HCT116 (cell line): ENCODE measurements at regions not wholly inside any gene's neighbourhood (a gene's known extent, or its start where the extent isn't known, plus 50 kb on each side); places are given as distances from the start of the nearest gene placed in this dataset.

ENCODE experiments used
- ATAC-seq: fragments of 200-7000 bp; cut with Tn5 transposase; 2 replicates; pipeline ENCODE4 v1.9.1; 2020; ENCODE audit warnings: mild to moderate bottlenecking, moderate library complexity
- BruUV-seq: library from RNA; stranded (reverse); fragments of 400-500 nt; replicated peaks from 2 replicates; lab custom pipeline; 2021; lab: Mats Ljungman, UMichigan
- CTCF ChIA-PET: fragments of 300-600 bp; sonication (Branson Sonifier 250); formaldehyde crosslinking; loops from one replicate; lab custom pipeline; 2021; ENCODE audit warnings: antibody characterized with exemption; lab: Charles Lee
- POLR2A ChIA-PET: fragments of 300-600, 350-600 bp; sonication (Branson Sonifier 250); formaldehyde crosslinking; loops from one replicate; lab custom pipeline; 2021; ENCODE audit warnings: antibody characterized with exemption; lab: Charles Lee
- RAD21 ChIA-PET, 2 experiments: fragments of 300-600 bp; sonication (Branson Sonifier 250); formaldehyde crosslinking; loops; one replicate each; lab custom pipeline; 2023; ENCODE audit warnings: low total read pairs in 2 of 2; ENCODE audit not compliant: uncharacterized antibody in 2 of 2, unreplicated experiment in 2 of 2, low non-redundant PET in 1 of 2; lab: Charles Lee
- DNase-seq: peaks from one replicate; pipeline ENCODE4 v3.0.0-alpha.2; 2010; ENCODE audit warnings: low read depth, low spot score
- H2AFZ ChIP-seq: fragments of 200-600 bp; shearing (Covaris generic), sonication (generic); 2 replicates; pipeline ENCODE4 v1.6.1; 2017; ENCODE audit warnings: low read depth, mixed run types, mixed read lengths, antibody characterized with exemption, low read length; ENCODE audit not compliant: poor library complexity, severe bottlenecking
- H3K27ac ChIP-seq: 2 replicates; pipeline ENCODE4 v1.5.1; 2012; ENCODE audit warnings: low read depth, low read length
- H3K27me3 ChIP-seq: fragments of 200-600 bp; sonication (generic); 2 replicates; pipeline ENCODE4 v1.6.1; 2016; ENCODE audit warnings: mixed run types, low read length, mixed read lengths; ENCODE audit not compliant: insufficient read depth
- H3K36me3 ChIP-seq, 2 experiments: fragments of 200-500 bp in 1 of 2; fragments of 200-600 bp in 1 of 2; sonication (Bioruptor generic) in 1 of 2; sonication (generic) in 1 of 2; 2 replicates each; pipeline versions ENCODE4 v1.5.1 to v1.6.1; 2014 to 2016; ENCODE audit warnings: low read length in 2 of 2, inconsistent platforms in 1 of 2, mixed read lengths in 1 of 2, mixed run types in 1 of 2; ENCODE audit not compliant: insufficient read depth in 2 of 2, control insufficient read depth in 1 of 2
- H3K4me1 ChIP-seq, 2 experiments: fragments of 200-600 bp in 1 of 2; sonication (generic) in 1 of 2; 2 replicates each; pipeline versions ENCODE4 v1.5.1 to v1.6.1; 2012 to 2017; ENCODE audit warnings: low read length in 2 of 2, inconsistent platforms in 1 of 2, mild to moderate bottlenecking in 1 of 2, mixed read lengths in 1 of 2, mixed run types in 1 of 2, moderate library complexity in 1 of 2; ENCODE audit not compliant: insufficient read depth in 2 of 2, control insufficient read depth in 1 of 2
- H3K4me2 ChIP-seq: fragments of 200-600 bp; sonication (generic); 2 replicates; pipeline ENCODE4 v1.6.1; 2017; ENCODE audit warnings: mixed run types, low read length, mixed read lengths
- H3K4me3 ChIP-seq, 2 experiments: fragments of 200-600 bp in 1 of 2; sonication (generic) in 1 of 2; replicated peaks in 1 of 2; 2 replicates each; pipeline ENCODE4 v1.5.1; 2011 to 2016; ENCODE audit warnings: low read length in 2 of 2, control low read depth in 1 of 2, low read depth in 1 of 2, mild to moderate bottlenecking in 1 of 2, mixed read lengths in 1 of 2, mixed run types in 1 of 2
- H3K79me2 ChIP-seq: fragments of 200-600 bp; sonication (generic); 2 replicates; pipeline ENCODE4 v1.6.1; 2017; ENCODE audit warnings: mild to moderate bottlenecking, mixed run types, low read length, moderate library complexity, mixed read lengths; ENCODE audit not compliant: insufficient read depth
- H3K9ac ChIP-seq: fragments of 200-600 bp; sonication (generic); 2 replicates; pipeline ENCODE4 v1.6.1; 2016; ENCODE audit warnings: low read length, mixed read lengths
- H3K9me2 ChIP-seq: fragments of 200-600 bp; sonication (generic), shearing (Covaris generic); 2 replicates; pipeline ENCODE4 v1.6.1; 2017; ENCODE audit warnings: mixed run types, mild to moderate bottlenecking, moderate library complexity; ENCODE audit not compliant: insufficient read depth
- H3K9me3 ChIP-seq, 2 experiments: fragments of 200-500 bp in 1 of 2; fragments of 200-600 bp in 1 of 2; sonication (Bioruptor generic) in 1 of 2; sonication (generic) in 1 of 2; 2 replicates each; pipeline ENCODE4 v1.6.1; 2014 to 2017; ENCODE audit warnings: low read length in 2 of 2, mixed read lengths in 2 of 2, inconsistent platforms in 1 of 2, low read depth in 1 of 2, mild to moderate bottlenecking in 1 of 2, mixed run types in 1 of 2, moderate library complexity in 1 of 2; ENCODE audit not compliant: control insufficient read depth in 1 of 2, insufficient read depth in 1 of 2
- H4K20me1 ChIP-seq: fragments of 200-600 bp; sonication (generic), shearing (Covaris generic); 2 replicates; pipeline ENCODE4 v1.6.1; 2017; ENCODE audit warnings: mixed run types, mild to moderate bottlenecking, moderate library complexity; ENCODE audit not compliant: insufficient read depth
- CBX3 ChIP-seq: IDR thresholded peaks from 2 replicates; pipeline ENCODE4 v1.6.1; 2012; ENCODE audit warnings: low read depth
- CEBPB ChIP-seq: IDR thresholded peaks from 2 replicates; pipeline ENCODE4 v1.6.1; 2012; ENCODE audit warnings: low read depth
- EGR1 ChIP-seq: IDR thresholded peaks from 2 replicates; pipeline ENCODE4 v1.6.1; 2012; ENCODE audit warnings: low read depth
- ELF1 ChIP-seq: IDR thresholded peaks from 2 replicates; pipeline ENCODE4 v1.6.1; 2012; ENCODE audit warnings: low read depth, borderline replicate concordance
- EZH2 ChIP-seq: fragments of 200-600 bp; sonication (generic); IDR thresholded peaks from 2 replicates; pipeline ENCODE4 v1.6.1; 2017; ENCODE audit warnings: antibody characterized with exemption, mixed run types
- EZH2phosphoT487 ChIP-seq: fragments of 200-600 bp; IDR thresholded peaks from 2 replicates; pipeline ENCODE4 v1.6.1; 2018; ENCODE audit warnings: antibody characterized with exemption, borderline replicate concordance
- FOSL1 ChIP-seq: IDR thresholded peaks from 2 replicates; pipeline ENCODE4 v1.6.1; 2012; ENCODE audit warnings: low read depth
- POLR2A ChIP-seq: IDR thresholded peaks from 2 replicates; pipeline ENCODE4 v1.7.0; 2011; ENCODE audit warnings: borderline replicate concordance; ENCODE audit not compliant: insufficient read depth, insufficient read length; ENCODE audit errors: extremely low read depth
- POLR2AphosphoS5 ChIP-seq: IDR thresholded peaks from 2 replicates; pipeline ENCODE4 v1.6.1; 2011; ENCODE audit warnings: mild to moderate bottlenecking, low read depth, low read length, moderate library complexity
- RAD21 ChIP-seq: IDR thresholded peaks from 2 replicates; pipeline ENCODE4 v1.6.1; 2012; ENCODE audit warnings: low read depth, mild to moderate bottlenecking
- SIN3A ChIP-seq: IDR thresholded peaks from 2 replicates; pipeline ENCODE4 v1.6.1; 2012; ENCODE audit warnings: low read depth
- SP1 ChIP-seq: IDR thresholded peaks from 2 replicates; pipeline ENCODE4 v1.6.1; 2012; ENCODE audit warnings: low read depth
- SRF ChIP-seq: IDR thresholded peaks from 2 replicates; pipeline ENCODE4 v1.6.1; 2012; ENCODE audit warnings: low read depth
- YY1 ChIP-seq: IDR thresholded peaks from 2 replicates; pipeline ENCODE4 v1.6.1; 2011; ENCODE audit warnings: low read length, low read depth, moderate library complexity, mild to moderate bottlenecking; ENCODE audit not compliant: insufficient replicate concordance; ENCODE audit errors: extremely low read depth
- ZFX ChIP-seq: fragments of 450-650 bp; IDR thresholded peaks from 2 replicates; pipeline ENCODE4 v1.6.1; 2017
- ZNF274 ChIP-seq: fragments of 200-500 bp; sonication (Bioruptor generic); IDR thresholded peaks from 2 replicates; pipeline ENCODE4 v1.6.1; 2014; ENCODE audit warnings: mild to moderate bottlenecking, low read depth, low read length, inconsistent platforms
- intact Hi-C: fragments of 100-400 bp; cut with micrococcal nuclease; formaldehyde crosslinking; loops from 2 replicates; pipeline ENCODE4 v1.10.0; 2022
- TF ChIP-seq, protein P1 (sequence below): IDR thresholded peaks from 2 replicates; pipeline ENCODE4 v1.6.1; 2012
- TF ChIP-seq, protein P2 (sequence below): IDR thresholded peaks from 2 replicates; pipeline ENCODE4 v1.6.1; 2011; ENCODE audit warnings: mild to moderate bottlenecking, low read length, moderate library complexity; ENCODE audit not compliant: insufficient replicate concordance; ENCODE audit errors: extremely low read depth
- TF ChIP-seq, protein P3 (sequence below): IDR thresholded peaks from 2 replicates; pipeline ENCODE4 v1.6.1; 2012; ENCODE audit warnings: low read depth
- TF ChIP-seq, protein P4 (sequence below): IDR thresholded peaks from 2 replicates; pipeline ENCODE4 v1.6.1; 2012
- TF ChIP-seq, protein P5 (sequence below), 3 experiments: fragments of 200-600 bp in 1 of 3; sonication (generic) in 1 of 3; IDR thresholded peaks in 2 of 3; conservative IDR thresholded peaks in 1 of 3; 2 replicates each; pipeline ENCODE4 v1.5.1; 2012 to 2017; ENCODE audit warnings: low read depth in 2 of 3, low read length in 2 of 3, antibody characterized with exemption in 1 of 3, borderline replicate concordance in 1 of 3, control low read depth in 1 of 3, mild to moderate bottlenecking in 1 of 3, mixed read lengths in 1 of 3, mixed run types in 1 of 3, moderate library complexity in 1 of 3; ENCODE audit not compliant: insufficient read depth in 1 of 3

DNA sequence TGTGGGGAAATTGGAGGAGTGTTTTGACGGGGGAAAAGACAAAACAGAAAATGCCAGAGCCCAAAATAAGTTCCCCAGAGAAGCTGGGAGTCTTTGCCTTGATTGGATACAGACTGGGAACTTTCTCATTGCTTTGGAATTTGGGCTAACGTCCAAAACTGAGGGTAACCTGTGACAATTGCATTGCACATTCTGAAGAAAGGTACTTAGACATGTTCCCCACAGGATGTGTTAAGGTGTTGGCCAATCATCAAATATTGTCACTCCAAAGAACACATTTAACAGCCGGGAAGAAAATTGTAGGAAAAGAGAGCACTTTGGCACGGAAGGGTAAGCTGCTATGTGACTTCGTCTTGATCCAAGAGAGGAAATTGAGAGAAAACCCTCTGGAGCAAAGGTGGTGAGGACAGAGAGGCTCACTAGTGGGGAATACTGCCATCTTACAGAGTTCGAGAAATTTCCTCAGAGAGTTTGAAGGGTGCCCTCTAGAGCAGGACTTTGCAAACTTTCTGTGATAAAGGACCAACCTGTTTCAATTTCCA, 619.5 kb upstream of the TBL1XR1 start:
- peak; percentile 87 for ATAC-seq
- ChIA-PET CTCF (no interaction called here), POLR2A (no interaction called here), RAD21 (no interaction called here)
- H3K4me3 ChIP-seq, result 0 out of 4 replicates have a peak overlapping the region, but pooled peaks of 1 of the 2 experiments have one; percentile 0
- H3K79me2 ChIP-seq, result no peaks in the 10 kb centered on the region
- no peaks in the 10 kb centered on the region for H3K27me3 ChIP-seq
- peak overlapping the region; percentile 54 for H3K4me2 ChIP-seq
- no peaks in the 10 kb centered on the region for H3K36me3 ChIP-seq
- peak; percentile 44 for DNase-seq
- H3K9ac ChIP-seq, result no peak overlapping the region
- no TSS peak for BruUV-seq
- peak overlapping the region; percentile 100 for H2AFZ ChIP-seq
- H4K20me1 ChIP-seq, result no peaks in the 10 kb centered on the region
- H3K4me1 ChIP-seq, result peaks cover 8 to 15% of the 10 kb centered on the region in 2 experiments; a peak in 3 of 4 replicates
- no peaks in the 10 kb centered on the region for H3K9me2 ChIP-seq
- H3K9me3 ChIP-seq, result no peaks in the 10 kb centered on the region
- no peak overlapping the region for H3K27ac ChIP-seq
- intact Hi-C loops, result no loop called here
- TF ChIP-seq, protein P1, sequence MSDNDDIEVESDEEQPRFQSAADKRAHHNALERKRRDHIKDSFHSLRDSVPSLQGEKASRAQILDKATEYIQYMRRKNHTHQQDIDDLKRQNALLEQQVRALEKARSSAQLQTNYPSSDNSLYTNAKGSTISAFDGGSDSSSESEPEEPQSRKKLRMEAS, result peak; percentile 36
- no peak for TF ChIP-seq SRF
- peak; percentile 79 for TF ChIP-seq CBX3
- TF ChIP-seq, protein P2, sequence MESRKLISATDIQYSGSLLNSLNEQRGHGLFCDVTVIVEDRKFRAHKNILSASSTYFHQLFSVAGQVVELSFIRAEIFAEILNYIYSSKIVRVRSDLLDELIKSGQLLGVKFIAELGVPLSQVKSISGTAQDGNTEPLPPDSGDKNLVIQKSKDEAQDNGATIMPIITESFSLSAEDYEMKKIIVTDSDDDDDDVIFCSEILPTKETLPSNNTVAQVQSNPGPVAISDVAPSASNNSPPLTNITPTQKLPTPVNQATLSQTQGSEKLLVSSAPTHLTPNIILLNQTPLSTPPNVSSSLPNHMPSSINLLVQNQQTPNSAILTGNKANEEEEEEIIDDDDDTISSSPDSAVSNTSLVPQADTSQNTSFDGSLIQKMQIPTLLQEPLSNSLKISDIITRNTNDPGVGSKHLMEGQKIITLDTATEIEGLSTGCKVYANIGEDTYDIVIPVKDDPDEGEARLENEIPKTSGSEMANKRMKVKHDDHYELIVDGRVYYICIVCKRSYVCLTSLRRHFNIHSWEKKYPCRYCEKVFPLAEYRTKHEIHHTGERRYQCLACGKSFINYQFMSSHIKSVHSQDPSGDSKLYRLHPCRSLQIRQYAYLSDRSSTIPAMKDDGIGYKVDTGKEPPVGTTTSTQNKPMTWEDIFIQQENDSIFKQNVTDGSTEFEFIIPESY, result no peak
- TF ChIP-seq FOSL1, result peak; percentile 46
- peak; percentile 24; the same call in 1 of the 2 replicates for TF ChIP-seq POLR2AphosphoS5
- TF ChIP-seq POLR2A, result no peak
- no peak for TF ChIP-seq YY1
- TF ChIP-seq ZNF274, result no peak
- TF ChIP-seq ELF1, result no peak
- TF ChIP-seq CEBPB, result peak; percentile 48
- TF ChIP-seq, protein P3, sequence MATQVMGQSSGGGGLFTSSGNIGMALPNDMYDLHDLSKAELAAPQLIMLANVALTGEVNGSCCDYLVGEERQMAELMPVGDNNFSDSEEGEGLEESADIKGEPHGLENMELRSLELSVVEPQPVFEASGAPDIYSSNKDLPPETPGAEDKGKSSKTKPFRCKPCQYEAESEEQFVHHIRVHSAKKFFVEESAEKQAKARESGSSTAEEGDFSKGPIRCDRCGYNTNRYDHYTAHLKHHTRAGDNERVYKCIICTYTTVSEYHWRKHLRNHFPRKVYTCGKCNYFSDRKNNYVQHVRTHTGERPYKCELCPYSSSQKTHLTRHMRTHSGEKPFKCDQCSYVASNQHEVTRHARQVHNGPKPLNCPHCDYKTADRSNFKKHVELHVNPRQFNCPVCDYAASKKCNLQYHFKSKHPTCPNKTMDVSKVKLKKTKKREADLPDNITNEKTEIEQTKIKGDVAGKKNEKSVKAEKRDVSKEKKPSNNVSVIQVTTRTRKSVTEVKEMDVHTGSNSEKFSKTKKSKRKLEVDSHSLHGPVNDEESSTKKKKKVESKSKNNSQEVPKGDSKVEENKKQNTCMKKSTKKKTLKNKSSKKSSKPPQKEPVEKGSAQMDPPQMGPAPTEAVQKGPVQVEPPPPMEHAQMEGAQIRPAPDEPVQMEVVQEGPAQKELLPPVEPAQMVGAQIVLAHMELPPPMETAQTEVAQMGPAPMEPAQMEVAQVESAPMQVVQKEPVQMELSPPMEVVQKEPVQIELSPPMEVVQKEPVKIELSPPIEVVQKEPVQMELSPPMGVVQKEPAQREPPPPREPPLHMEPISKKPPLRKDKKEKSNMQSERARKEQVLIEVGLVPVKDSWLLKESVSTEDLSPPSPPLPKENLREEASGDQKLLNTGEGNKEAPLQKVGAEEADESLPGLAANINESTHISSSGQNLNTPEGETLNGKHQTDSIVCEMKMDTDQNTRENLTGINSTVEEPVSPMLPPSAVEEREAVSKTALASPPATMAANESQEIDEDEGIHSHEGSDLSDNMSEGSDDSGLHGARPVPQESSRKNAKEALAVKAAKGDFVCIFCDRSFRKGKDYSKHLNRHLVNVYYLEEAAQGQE, result no peak
- no peak for TF ChIP-seq ZFX
- TF ChIP-seq RAD21, result peak; percentile 43
- no peak for TF ChIP-seq SIN3A
- no peak for TF ChIP-seq EZH2
- 0 out of 2 replicates have a peak, but pooled peaks have one; percentile 21 for TF ChIP-seq SP1
- TF ChIP-seq, protein P4, sequence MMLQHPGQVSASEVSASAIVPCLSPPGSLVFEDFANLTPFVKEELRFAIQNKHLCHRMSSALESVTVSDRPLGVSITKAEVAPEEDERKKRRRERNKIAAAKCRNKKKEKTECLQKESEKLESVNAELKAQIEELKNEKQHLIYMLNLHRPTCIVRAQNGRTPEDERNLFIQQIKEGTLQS, result no peak
- no peak for TF ChIP-seq EZH2phosphoT487
- no peak for TF ChIP-seq EGR1
- TF ChIP-seq, protein P5, sequence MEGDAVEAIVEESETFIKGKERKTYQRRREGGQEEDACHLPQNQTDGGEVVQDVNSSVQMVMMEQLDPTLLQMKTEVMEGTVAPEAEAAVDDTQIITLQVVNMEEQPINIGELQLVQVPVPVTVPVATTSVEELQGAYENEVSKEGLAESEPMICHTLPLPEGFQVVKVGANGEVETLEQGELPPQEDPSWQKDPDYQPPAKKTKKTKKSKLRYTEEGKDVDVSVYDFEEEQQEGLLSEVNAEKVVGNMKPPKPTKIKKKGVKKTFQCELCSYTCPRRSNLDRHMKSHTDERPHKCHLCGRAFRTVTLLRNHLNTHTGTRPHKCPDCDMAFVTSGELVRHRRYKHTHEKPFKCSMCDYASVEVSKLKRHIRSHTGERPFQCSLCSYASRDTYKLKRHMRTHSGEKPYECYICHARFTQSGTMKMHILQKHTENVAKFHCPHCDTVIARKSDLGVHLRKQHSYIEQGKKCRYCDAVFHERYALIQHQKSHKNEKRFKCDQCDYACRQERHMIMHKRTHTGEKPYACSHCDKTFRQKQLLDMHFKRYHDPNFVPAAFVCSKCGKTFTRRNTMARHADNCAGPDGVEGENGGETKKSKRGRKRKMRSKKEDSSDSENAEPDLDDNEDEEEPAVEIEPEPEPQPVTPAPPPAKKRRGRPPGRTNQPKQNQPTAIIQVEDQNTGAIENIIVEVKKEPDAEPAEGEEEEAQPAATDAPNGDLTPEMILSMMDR (IDR thresholded peaks at IDR 0.05 in 2 of 3, conservative IDR thresholded peaks at IDR 0.05 in 1 of 3; ENCODE audit: borderline replicate concordance in 1 of 3, insufficient read depth in 1 of 3, low read depth in 2 of 3, low read length in 2 of 3), result peak; percentile 32 to 40 (median 35); a peak in 4 of 6 replicates
